ENCODE measurements at regions not wholly inside any gene's neighbourhood (a gene's known extent, or its start where the extent isn't known, plus 50 kb on each side); places are given as distances from the start of the nearest gene placed in this dataset.

GRCh38 chr16:52318302-52319009, 228.5 kb downstream of the TOX3 start:
- Histone ChIP-seq H3K79me2 (no peaks in the 10 kb centered on the region), H2AFZ (no peak overlapping the region), H3K27ac (no peak overlapping the region), H3K4me1 (no peaks in the 10 kb centered on the region), H3K27me3 (ENCODE audit: control insufficient read depth, insufficient read depth, low read length) (no peaks in the 10 kb centered on the region), H3K4me3 (ENCODE audit: low read depth, low read length) (no peak overlapping the region), H3K36me3 (ENCODE audit: control insufficient read depth, insufficient read depth, low read length) (no peaks in the 10 kb centered on the region), H3K9me3 (ENCODE audit: control insufficient read depth, low read length) (no peaks in the 10 kb centered on the region), H3K4me2 (ENCODE audit: low read length) (no peak overlapping the region), H3K9ac (no peak overlapping the region)
- no peak for TF ChIP-seq CTCF (IDR thresholded peaks at IDR 0.05)

- no peaks in the 10 kb centered on the region for H3K4me1 ChIP-seq
- no peaks in the 10 kb centered on the region for H3K36me3 ChIP-seq (ENCODE audit: control insufficient read depth, insufficient read depth, low read length)
- no peak for TF ChIP-seq CTCF (IDR thresholded peaks at IDR 0.05)
- H3K4me3 ChIP-seq (ENCODE audit: low read depth, low read length) = no peak overlapping the region
- no peaks in the 10 kb centered on the region for H3K27me3 ChIP-seq (ENCODE audit: control insufficient read depth, insufficient read depth, low read length)
- no peak overlapping the region for H2AFZ ChIP-seq
- H3K9ac ChIP-seq = no peak overlapping the region
- H3K9me3 ChIP-seq (ENCODE audit: control insufficient read depth, low read length) = no peaks in the 10 kb centered on the region
- H3K27ac ChIP-seq = no peak overlapping the region
- no peaks in the 10 kb centered on the region for H3K79me2 ChIP-seq
- no peak overlapping the region for H3K4me2 ChIP-seq (ENCODE audit: low read length)
Observed at GRCh38 chr16:52316241-52316640, 230.7 kb downstream of the TOX3 start.

GRCh38 chr16:52312716-52313115, 234.2 kb downstream of the TOX3 start:
- Histone ChIP-seq H2AFZ (no peak overlapping the region), H3K4me2 (ENCODE audit: low read length) (no peak overlapping the region), H3K27ac (no peak overlapping the region), H3K4me1 (no peaks in the 10 kb centered on the region), H3K36me3 (ENCODE audit: control insufficient read depth, insufficient read depth, low read length) (no peaks in the 10 kb centered on the region), H3K9ac (no peak overlapping the region), H3K9me3 (ENCODE audit: control insufficient read depth, low read length) (no peaks in the 10 kb centered on the region), H3K4me3 (ENCODE audit: low read depth, low read length) (no peak overlapping the region), H3K79me2 (no peaks in the 10 kb centered on the region), H3K27me3 (ENCODE audit: control insufficient read depth, insufficient read depth, low read length) (no peaks in the 10 kb centered on the region)
- TF ChIP-seq CTCF (IDR thresholded peaks at IDR 0.05) = no peak

- H3K36me3 ChIP-seq (ENCODE audit: control insufficient read depth, insufficient read depth, low read length) = no peaks in the 10 kb centered on the region
- H3K9ac ChIP-seq = no peak overlapping the region
- H3K27me3 ChIP-seq (ENCODE audit: control insufficient read depth, insufficient read depth, low read length) = no peaks in the 10 kb centered on the region
- no peak overlapping the region for H2AFZ ChIP-seq
- H3K4me2 ChIP-seq (ENCODE audit: low read length) = no peak overlapping the region
- TF ChIP-seq CTCF (IDR thresholded peaks at IDR 0.05) = no peak
- no peak overlapping the region for H3K4me3 ChIP-seq (ENCODE audit: low read depth, low read length)
- H3K4me1 ChIP-seq = no peaks in the 10 kb centered on the region
- no peaks in the 10 kb centered on the region for H3K79me2 ChIP-seq
- no peaks in the 10 kb centered on the region for H3K9me3 ChIP-seq (ENCODE audit: control insufficient read depth, low read length)
- H3K27ac ChIP-seq = no peak overlapping the region
Observed at GRCh38 chr16:52309446-52310416, 237.2 kb downstream of the TOX3 start.
